ENCODE measurements at regions not wholly inside any gene's neighbourhood (a gene's known extent, or its start where the extent isn't known, plus 50 kb on each side); places are given as distances from the start of the nearest gene placed in this dataset.

DNA sequence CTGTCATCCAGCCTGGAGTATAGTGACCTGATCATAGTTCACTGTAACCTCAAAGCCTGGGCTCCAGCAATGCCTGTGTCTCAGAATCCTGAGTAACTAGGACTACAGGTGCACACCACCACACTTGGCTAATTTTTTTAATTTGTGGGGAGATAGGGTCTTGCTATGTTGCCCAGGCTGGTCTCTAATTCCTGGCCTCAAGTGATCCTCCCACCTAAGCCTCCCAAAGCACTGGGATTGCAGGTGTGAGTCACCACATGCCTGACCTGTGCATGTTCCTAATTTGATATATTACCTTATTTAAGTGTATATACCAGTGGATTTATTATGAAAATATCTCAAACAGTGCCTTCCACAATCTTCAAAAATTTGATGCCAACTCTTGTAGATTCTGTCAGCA is 123.6 kb upstream of the XIRP2 start:
- H2BK15ac ChIP-seq (ENCODE audit: low read depth, low read length): no peak overlapping the region
- in situ Hi-C loops (cut with MboI; ENCODE audit: low sequenced_read_pairs): no loop called here
- H3K27me3 ChIP-seq (ENCODE audit: control insufficient read depth, insufficient read depth, low read length): no peaks in the 10 kb centered on the region
- no peak overlapping the region for H3K18ac ChIP-seq (ENCODE audit: low read depth, low read length)
- H3K27ac ChIP-seq (ENCODE audit: insufficient read depth, low read length): no peak overlapping the region
- H3K9ac ChIP-seq (ENCODE audit: low read depth, low read length): no peak overlapping the region
- H2AK9ac ChIP-seq (replicated peaks; ENCODE audit: low read depth, low read length, poor library complexity): no peak overlapping the region
- H2BK20ac ChIP-seq (ENCODE audit: low read depth, low read length): no peak overlapping the region
- H3K9me3 ChIP-seq (ENCODE audit: control insufficient read depth, insufficient read depth, low read length): no peaks in the 10 kb centered on the region
- DNase-seq: no peak
- H4K91ac ChIP-seq (ENCODE audit: insufficient read depth, low read depth, low read length): no peak overlapping the region
- no peak overlapping the region for H3K4me3 ChIP-seq (ENCODE audit: insufficient read depth, low read depth, low read length)
- dilution Hi-C loops (cut with HindIII; ENCODE audit: low sequenced_read_pairs, unreplicated experiment): no loop called here
- ATAC-seq (ENCODE audit: low read depth): no peak
- CTCF ChIA-PET: no interaction called here
- no peak overlapping the region for H3K4me2 ChIP-seq (ENCODE audit: low read depth, low read length)
- H2BK5ac ChIP-seq (ENCODE audit: low read depth, low read length, poor library complexity, severe bottlenecking): no peak overlapping the region
- H2AFZ ChIP-seq (replicated peaks; ENCODE audit: low read length, poor library complexity): no peak overlapping the region
- H3K36me3 ChIP-seq (ENCODE audit: control insufficient read depth, insufficient read depth, low read length): no peaks in the 10 kb centered on the region
- H3K23ac ChIP-seq (ENCODE audit: low read depth, low read length): no peak overlapping the region
- no peak overlapping the region for H2BK120ac ChIP-seq (ENCODE audit: low read depth, low read length)
- H4K5ac ChIP-seq (ENCODE audit: low read depth, low read length): no peak overlapping the region
- H3K79me1 ChIP-seq (ENCODE audit: low read depth in 1 of 2, low read length in 2 of 2): no peaks in the 10 kb centered on the region
- no peaks in the 10 kb centered on the region for H3K9me1 ChIP-seq (ENCODE audit: insufficient read depth, low read length)
- intact Hi-C loops (cut with micrococcal nuclease): no loop called here
- TF ChIP-seq, protein P1, sequence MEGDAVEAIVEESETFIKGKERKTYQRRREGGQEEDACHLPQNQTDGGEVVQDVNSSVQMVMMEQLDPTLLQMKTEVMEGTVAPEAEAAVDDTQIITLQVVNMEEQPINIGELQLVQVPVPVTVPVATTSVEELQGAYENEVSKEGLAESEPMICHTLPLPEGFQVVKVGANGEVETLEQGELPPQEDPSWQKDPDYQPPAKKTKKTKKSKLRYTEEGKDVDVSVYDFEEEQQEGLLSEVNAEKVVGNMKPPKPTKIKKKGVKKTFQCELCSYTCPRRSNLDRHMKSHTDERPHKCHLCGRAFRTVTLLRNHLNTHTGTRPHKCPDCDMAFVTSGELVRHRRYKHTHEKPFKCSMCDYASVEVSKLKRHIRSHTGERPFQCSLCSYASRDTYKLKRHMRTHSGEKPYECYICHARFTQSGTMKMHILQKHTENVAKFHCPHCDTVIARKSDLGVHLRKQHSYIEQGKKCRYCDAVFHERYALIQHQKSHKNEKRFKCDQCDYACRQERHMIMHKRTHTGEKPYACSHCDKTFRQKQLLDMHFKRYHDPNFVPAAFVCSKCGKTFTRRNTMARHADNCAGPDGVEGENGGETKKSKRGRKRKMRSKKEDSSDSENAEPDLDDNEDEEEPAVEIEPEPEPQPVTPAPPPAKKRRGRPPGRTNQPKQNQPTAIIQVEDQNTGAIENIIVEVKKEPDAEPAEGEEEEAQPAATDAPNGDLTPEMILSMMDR (conservative IDR thresholded peaks at IDR 0.05; ENCODE audit: low read depth, low read length): no peak
- TF ChIP-seq NFE2L2 (IDR thresholded peaks at IDR 0.05; ENCODE audit: low read depth, low read length) (no peak), CEBPB (IDR thresholded peaks at IDR 0.05; ENCODE audit: low read depth, low read length) (no peak), MAFK (IDR thresholded peaks at IDR 0.05; ENCODE audit: low read depth, low read length) (no peak), SMC3 (IDR thresholded peaks at IDR 0.05; ENCODE audit: low read depth, low read length) (no peak), RCOR1 (IDR thresholded peaks at IDR 0.05; ENCODE audit: insufficient replicate concordance, low read length) (no peak), RFX5 (IDR thresholded peaks at IDR 0.05; ENCODE audit: low read depth, low read length) (no peak), MAZ (IDR thresholded peaks at IDR 0.05; ENCODE audit: borderline replicate concordance, low read depth, low read length) (no peak), MXI1 (IDR thresholded peaks at IDR 0.05; ENCODE audit: borderline replicate concordance, low read depth, low read length) (no peak), BHLHE40 (IDR thresholded peaks at IDR 0.05; ENCODE audit: low read depth, low read length) (no peak), RAD21 (IDR thresholded peaks at IDR 0.05; ENCODE audit: low read length) (no peak), FOS (IDR thresholded peaks at IDR 0.05; ENCODE audit: low read depth, low read length) (no peak), CHD1 (IDR thresholded peaks at IDR 0.05; ENCODE audit: low read depth, low read length) (no peak), POLR2A (IDR thresholded peaks at IDR 0.05; ENCODE audit: low read depth, low read length) (no peak)
- TF ChIP-seq, protein P2, sequence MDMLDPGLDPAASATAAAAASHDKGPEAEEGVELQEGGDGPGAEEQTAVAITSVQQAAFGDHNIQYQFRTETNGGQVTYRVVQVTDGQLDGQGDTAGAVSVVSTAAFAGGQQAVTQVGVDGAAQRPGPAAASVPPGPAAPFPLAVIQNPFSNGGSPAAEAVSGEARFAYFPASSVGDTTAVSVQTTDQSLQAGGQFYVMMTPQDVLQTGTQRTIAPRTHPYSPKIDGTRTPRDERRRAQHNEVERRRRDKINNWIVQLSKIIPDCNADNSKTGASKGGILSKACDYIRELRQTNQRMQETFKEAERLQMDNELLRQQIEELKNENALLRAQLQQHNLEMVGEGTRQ (IDR thresholded peaks at IDR 0.05; ENCODE audit: low read depth, low read length): no peak
- TF ChIP-seq, protein P3, sequence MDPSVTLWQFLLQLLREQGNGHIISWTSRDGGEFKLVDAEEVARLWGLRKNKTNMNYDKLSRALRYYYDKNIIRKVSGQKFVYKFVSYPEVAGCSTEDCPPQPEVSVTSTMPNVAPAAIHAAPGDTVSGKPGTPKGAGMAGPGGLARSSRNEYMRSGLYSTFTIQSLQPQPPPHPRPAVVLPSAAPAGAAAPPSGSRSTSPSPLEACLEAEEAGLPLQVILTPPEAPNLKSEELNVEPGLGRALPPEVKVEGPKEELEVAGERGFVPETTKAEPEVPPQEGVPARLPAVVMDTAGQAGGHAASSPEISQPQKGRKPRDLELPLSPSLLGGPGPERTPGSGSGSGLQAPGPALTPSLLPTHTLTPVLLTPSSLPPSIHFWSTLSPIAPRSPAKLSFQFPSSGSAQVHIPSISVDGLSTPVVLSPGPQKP (IDR thresholded peaks at IDR 0.05; ENCODE audit: borderline replicate concordance, low read depth, low read length): no peak
- H3K56ac ChIP-seq (ENCODE audit: extremely low read depth, insufficient read depth, low read length): no peak overlapping the region
- no peak overlapping the region for H2AK5ac ChIP-seq (ENCODE audit: low read depth, low read length)
- H4K20me1 ChIP-seq (ENCODE audit: insufficient read depth, low read length): no peaks in the 10 kb centered on the region
- H3K14ac ChIP-seq (replicated peaks; ENCODE audit: low read depth, low read length): no peak overlapping the region
- H3K4ac ChIP-seq (ENCODE audit: low read depth, low read length): no peak overlapping the region
- H3K4me1 ChIP-seq (ENCODE audit: control insufficient read depth, insufficient read depth, low read length): no peaks in the 10 kb centered on the region
- H4K8ac ChIP-seq (ENCODE audit: low read depth in 2 of 2, low read length in 2 of 2): no peak overlapping the region
- no TSS peak for BruUV-seq (replicated peaks)
- POLR2A ChIA-PET (ENCODE audit: unreplicated experiment): no interaction called here
